ENCODE measurements at regions not wholly inside any gene's neighbourhood (a gene's known extent, or its start where the extent isn't known, plus 50 kb on each side); places are given as distances from the start of the nearest gene placed in this dataset.

GRCh38 chr15:75114327-75114726, 87.4 kb upstream of the C15orf39 start:
- TF ChIP-seq CTCF (IDR thresholded peaks at IDR 0.05; ENCODE audit: extremely low read depth in 1 of 2, insufficient read depth in 1 of 2, low read depth in 1 of 2, low read length in 2 of 2) (no peak), MAX (IDR thresholded peaks at IDR 0.05; ENCODE audit: insufficient read depth, insufficient read length) (no peak)

Data from endothelial cell of umbilical vein (primary cell).